Spleen (tissue), 11 donors: ENCODE measurements at regions not wholly inside any gene's neighbourhood (a gene's known extent, or its start where the extent isn't known, plus 50 kb on each side); places are given as distances from the start of the nearest gene placed in this dataset.
A peak's percentile ranks its signal among the peaks of the same experiment; 100 is the strongest.

Source experiments
- DNase-seq: peaks from one replicate; pipeline ENCODE4 v3.0.0-alpha.2; 2020
- H3K27ac ChIP-seq, 8 donors: fragments of 200-600 bp; sonication (generic) in 7 of 8; 1 replicate in 4 of 8; 2 replicates in 4 of 8; pipeline versions ENCODE4 v1.5.0 to v1.8.0; 2016 to 2021; ENCODE audit warnings: inconsistent platforms in 4 of 8, mild to moderate bottlenecking in 4 of 8, moderate library complexity in 1 of 8
- H3K27me3 ChIP-seq, 7 donors: fragments of 200-600 bp; sonication (generic) in 6 of 7; replicated peaks in 1 of 7; 1 replicate in 4 of 7; 2 replicates in 3 of 7; pipeline versions ENCODE4 v1.5.0 to v1.8.0; 2016 to 2021; ENCODE audit warnings: inconsistent platforms in 3 of 7, mild to moderate bottlenecking in 1 of 7
- H3K36me3 ChIP-seq, 6 donors: fragments of 200-600 bp; sonication (generic) in 5 of 6; 1 replicate in 4 of 6; 2 replicates in 2 of 6; pipeline versions ENCODE4 v1.5.0 to v1.8.0; 2016 to 2021; ENCODE audit warnings: inconsistent platforms in 2 of 6
- H3K4me1 ChIP-seq, 6 donors: fragments of 200-600 bp; sonication (generic) in 5 of 6; 1 replicate in 3 of 6; 2 replicates in 3 of 6; pipeline versions ENCODE4 v1.5.0 to v1.8.0; 2016 to 2021; ENCODE audit warnings: inconsistent platforms in 3 of 6
- H3K4me3 ChIP-seq, 8 donors: fragments of 200-600 bp; sonication (generic) in 7 of 8; 1 replicate in 4 of 8; 2 replicates in 4 of 8; pipeline versions ENCODE4 v1.5.0 to v1.8.0; 2016 to 2021; ENCODE audit warnings: inconsistent platforms in 4 of 8, mild to moderate bottlenecking in 4 of 8, moderate library complexity in 2 of 8
- H3K9me3 ChIP-seq, 8 donors: fragments of 200-600 bp; sonication (generic) in 7 of 8; 1 replicate in 4 of 8; 2 replicates in 4 of 8; pipeline versions ENCODE4 v1.5.0 to v1.8.0; 2016 to 2021; ENCODE audit warnings: inconsistent platforms in 4 of 8
- CTCF ChIP-seq, 11 experiments: fragments of 200-600 bp in 7 of 11; fragments of 450-650 bp in 4 of 11; sonication (generic) in 4 of 11; IDR thresholded peaks in 8 of 11; conservative IDR thresholded peaks in 3 of 11; 1 replicate in 7 of 11; 2 replicates in 4 of 11; pipeline versions ENCODE4 v1.4.0 to v1.8.0; 2016 to 2021; ENCODE audit warnings: antibody characterized with exemption in 11 of 11, inconsistent platforms in 4 of 11, mild to moderate bottlenecking in 1 of 11
- POLR2A ChIP-seq, 3 donors: fragments of 450-650 bp; IDR thresholded peaks; one replicate each; pipeline ENCODE4 v1.5.1; 2017; ENCODE audit warnings: antibody characterized with exemption in 3 of 3, mild to moderate bottlenecking in 1 of 3
- POLR2AphosphoS5 ChIP-seq, 3 donors: sonication (generic); formaldehyde crosslinking; IDR thresholded peaks; one replicate each; pipeline ENCODE4 v1.5.1; 2017; ENCODE audit warnings: antibody characterized with exemption in 3 of 3
- WGBS, 5 donors: extraction: QIAGEN DNeasy Blood & Tissue Kit in 3 of 5; methylation state at CpG; one replicate each; pipeline versions ENCODE4 v1.1.5 to v1.1.7; 2013 to 2018; 5-methylcytosine and 5-hydroxymethylcytosine counted together
- intact Hi-C: fragments of 100-400 bp; cut with DNase I; formaldehyde crosslinking; loops from one replicate; pipeline ENCODE4 v1.15.0; 2023; ENCODE audit warnings: low total_unique reads
- donor health status: healthy with polysubstance abuse.
- donor health status: DM: no; HTN: no; CAD: no; lungs with moderate emphysema.
- donor health status: DM: no; HTN: no; CAD: no.
- donor health status: Bipolar disorder and iron deficiency.
- donor health status: healthy.
- donor health status: DM: no; HTN: no; CAD: no.
- donor health status: DM: yes; HTN: yes; CAD: no.

- TF ChIP-seq POLR2A (IDR thresholded peaks at IDR 0.05) (no peak), CTCF (IDR thresholded peaks at IDR 0.05 in 8 of 11, conservative IDR thresholded peaks at IDR 0.05 in 3 of 11) (no peak), POLR2AphosphoS5 (IDR thresholded peaks at IDR 0.05) (no peak)
- Histone ChIP-seq H3K27me3 (peaks cover 0 to 17% (median 0%) of the 10 kb centered on the region in 7 donors), H3K4me3 (no peak overlapping the region), H3K36me3 (no peaks in the 10 kb centered on the region), H3K9me3 (no peaks in the 10 kb centered on the region), H3K27ac (peak overlapping the region in 5 of 8 donors; percentile 35 to 63 (median 52)), H3K4me1 (peaks cover 0 to 4% (median 0%) of the 10 kb centered on the region in 6 donors)
- 83 to 93% (median 85%) methylated on average over 5 of the region's 5 CpGs for WGBS, 5 donors
- DNase-seq: no peak
- intact Hi-C loops: no loop called here
These were observed 74.7 kb downstream of the SDC1 start for GRCh38 chr2:20150110-20150706.

DNA sequence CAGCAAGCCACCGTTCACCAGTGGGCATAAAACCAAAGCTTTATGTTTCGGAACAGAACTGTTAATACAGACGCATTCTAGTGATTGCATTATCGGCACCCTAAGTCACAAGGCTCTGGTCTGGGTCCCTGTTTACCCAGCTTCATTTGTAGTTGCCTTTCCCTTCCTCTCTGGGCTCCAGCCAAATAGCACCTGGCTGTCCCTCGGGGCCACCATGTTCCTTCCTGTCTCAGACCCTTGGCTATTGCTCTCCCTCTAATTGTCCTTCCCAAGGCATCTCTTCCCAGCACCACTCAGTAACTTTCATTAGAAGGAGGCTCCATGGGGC is 75.3 kb downstream of the SDC1 start:
- peaks cover 0 to 20% (median 0%) of the 10 kb centered on the region in 7 donors for H3K27me3 ChIP-seq
- no peak overlapping the region for H3K4me3 ChIP-seq
- H3K4me1 ChIP-seq: peaks cover 0 to 7% (median 0%) of the 10 kb centered on the region in 6 donors
- peak overlapping the region in 6 of 8 donors; percentile 18 to 63 (median 50) for H3K27ac ChIP-seq
- H3K9me3 ChIP-seq: no peaks in the 10 kb centered on the region
- DNase-seq: no peak
- WGBS, 5 donors: 74 to 87% (median 81%) methylated on average over 5 of the region's 5 CpGs
- H3K36me3 ChIP-seq: no peaks in the 10 kb centered on the region
- intact Hi-C loops: no loop called here
- TF ChIP-seq CTCF (IDR thresholded peaks at IDR 0.05 in 8 of 11, conservative IDR thresholded peaks at IDR 0.05 in 3 of 11) (no peak), POLR2A (IDR thresholded peaks at IDR 0.05) (no peak), POLR2AphosphoS5 (IDR thresholded peaks at IDR 0.05) (no peak)

DNA sequence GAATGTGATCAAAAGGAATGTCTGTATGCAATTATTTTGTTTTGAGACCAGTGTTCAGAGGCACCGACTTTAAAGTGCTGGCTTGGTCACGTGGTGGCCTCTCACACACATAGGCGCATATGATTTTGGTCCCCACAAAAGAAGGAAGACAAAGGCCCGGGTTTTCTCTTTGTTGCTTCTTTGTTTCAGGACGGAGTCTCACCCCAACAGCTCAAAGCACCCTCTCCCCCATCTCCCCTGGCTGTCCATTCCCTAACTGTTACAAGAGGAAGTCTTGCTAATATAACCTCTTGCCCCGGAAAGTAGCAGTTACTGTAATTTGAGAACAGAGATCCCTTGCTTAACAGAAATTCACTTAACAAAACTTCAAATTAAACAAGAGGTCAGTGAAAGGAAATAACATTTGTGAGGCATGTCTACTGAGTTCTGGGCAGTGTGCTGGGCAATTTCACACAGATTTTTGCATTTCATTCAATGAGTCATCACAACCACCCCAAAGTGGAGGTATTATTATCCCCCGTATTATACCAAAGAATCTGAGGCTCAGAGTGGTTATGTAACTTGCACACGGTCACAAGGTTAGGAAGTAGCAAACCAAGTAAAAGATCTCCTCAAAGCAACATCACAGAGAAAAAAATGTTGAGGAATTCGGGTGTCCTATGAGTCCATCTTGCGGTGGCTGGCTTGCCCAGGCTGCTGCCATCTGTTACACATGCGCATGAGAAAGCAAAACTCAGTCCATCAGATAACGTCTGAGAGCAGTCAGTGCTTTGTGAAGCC is 75.8 kb downstream of the SDC1 start:
- H3K36me3 ChIP-seq: no peaks in the 10 kb centered on the region
- TF ChIP-seq CTCF (IDR thresholded peaks at IDR 0.05 in 8 of 11, conservative IDR thresholded peaks at IDR 0.05 in 3 of 11): no peak
- no peak for TF ChIP-seq POLR2A (IDR thresholded peaks at IDR 0.05)
- TF ChIP-seq POLR2AphosphoS5 (IDR thresholded peaks at IDR 0.05): no peak
- peaks cover 0 to 7% (median 0%) of the 10 kb centered on the region in 6 donors for H3K4me1 ChIP-seq
- DNase-seq: no peak
- H3K27me3 ChIP-seq: peaks cover 0 to 20% (median 0%) of the 10 kb centered on the region in 7 donors
- H3K27ac ChIP-seq: peak overlapping the region in 6 of 8 donors; percentile 18 to 63 (median 50)
- no peaks in the 10 kb centered on the region for H3K9me3 ChIP-seq
- 51 to 71% (median 62%) methylated on average over 12 of the region's 12 CpGs for WGBS, 5 donors
- H3K4me3 ChIP-seq: no peak overlapping the region
- intact Hi-C loops: no loop called here

DNA sequence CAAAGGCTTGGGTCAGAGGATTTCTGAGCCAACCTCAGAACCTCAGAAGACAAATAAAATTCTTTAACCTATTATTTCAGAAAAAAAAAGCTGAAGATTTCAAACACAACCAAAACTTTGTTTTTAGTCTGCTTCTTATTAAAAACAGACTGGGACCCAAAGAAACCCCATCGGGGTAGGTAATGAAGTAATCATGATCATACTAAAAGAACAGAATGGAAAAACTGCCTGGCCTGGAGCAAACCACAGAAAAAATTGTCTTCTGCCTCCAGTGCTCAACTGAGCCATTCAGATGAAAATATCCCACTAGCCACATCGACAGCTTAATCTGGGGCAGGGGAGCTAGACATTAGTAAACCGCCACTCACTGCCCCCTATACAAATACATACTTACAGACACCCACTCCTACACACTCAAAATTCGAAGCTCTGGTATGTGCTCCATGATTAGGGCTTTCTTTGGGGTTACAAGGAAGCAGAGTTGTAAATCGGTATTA is 76.5 kb downstream of the SDC1 start:
- Histone ChIP-seq H3K27me3 (peaks cover 0 to 20% (median 0%) of the 10 kb centered on the region in 7 donors), H3K9me3 (no peaks in the 10 kb centered on the region), H3K27ac (peak overlapping the region in 4 of 8 donors; percentile 31 to 63 (median 50)), H3K36me3 (no peaks in the 10 kb centered on the region), H3K4me1 (peaks cover 0 to 7% (median 0%) of the 10 kb centered on the region in 6 donors), H3K4me3 (no peak overlapping the region)
- TF ChIP-seq POLR2AphosphoS5 (IDR thresholded peaks at IDR 0.05) (no peak), POLR2A (IDR thresholded peaks at IDR 0.05) (no peak), CTCF (IDR thresholded peaks at IDR 0.05 in 8 of 11, conservative IDR thresholded peaks at IDR 0.05 in 3 of 11) (no peak)
- no peak for DNase-seq
- WGBS, 5 donors: 63 to 87% (median 83%) methylated on average over 5 of the region's 5 CpGs
- intact Hi-C loops: no loop called here
